ENCODE measurements at regions not wholly inside any gene's neighbourhood (a gene's known extent, or its start where the extent isn't known, plus 50 kb on each side); places are given as distances from the start of the nearest gene placed in this dataset.

- TF ChIP-seq RXRA (IDR thresholded peaks at IDR 0.05) (no peak), CTCF (IDR thresholded peaks at IDR 0.05; ENCODE audit: low read depth, low read length, missing input control) (no peak), ATF3 (IDR thresholded peaks at IDR 0.05) (no peak), EGR1 (IDR thresholded peaks at IDR 0.05; ENCODE audit: low read depth in 2 of 2) (no peak), RAD21 (IDR thresholded peaks at IDR 0.05) (no peak), SP1 (IDR thresholded peaks at IDR 0.05) (no peak)
Measured at GRCh38 chr6:145567684-145568252, 167.6 kb downstream of the EPM2A start.

Data from liver (tissue), 3 donors.